ENCODE measurements at regions not wholly inside any gene's neighbourhood (a gene's known extent, or its start where the extent isn't known, plus 50 kb on each side); places are given as distances from the start of the nearest gene placed in this dataset.
A peak's percentile ranks its signal among the peaks of the same experiment; 100 is the strongest.
"Not testable (repeated sequence)": the region's sequence is repeated elsewhere in the genome, so short reads cannot be mapped to it uniquely, and the experiment has no call there.

DNA sequence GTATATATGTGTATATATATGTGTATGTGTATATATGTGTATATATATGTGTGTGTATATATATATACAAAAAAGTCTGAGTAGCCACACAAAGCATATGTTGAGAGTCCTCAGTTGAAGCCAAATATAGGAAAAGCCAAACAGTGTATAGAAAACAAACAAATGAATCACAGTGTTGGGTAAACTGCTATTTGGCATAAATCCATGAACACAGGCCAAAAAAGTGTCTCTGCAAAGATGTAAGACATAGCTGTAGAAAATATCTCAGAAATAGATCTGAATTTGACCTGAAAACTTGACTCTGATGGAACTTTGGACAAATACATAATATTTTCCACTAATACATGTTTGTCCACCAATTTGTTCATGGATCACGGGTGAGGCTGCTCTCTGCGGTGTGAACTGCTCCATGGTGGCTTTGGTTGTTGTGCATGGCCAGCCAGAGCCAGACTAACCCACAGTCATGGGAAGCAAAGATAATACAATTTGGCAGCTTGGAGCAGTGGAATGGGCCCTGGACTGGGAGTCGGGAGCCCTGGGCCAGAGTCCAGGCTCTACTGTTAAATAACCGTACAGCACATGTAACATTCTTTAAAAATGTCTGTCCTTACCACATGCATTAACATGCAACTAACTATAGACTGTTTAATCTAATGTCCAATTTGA lies 76.9 kb upstream of the EED start:
- peak; percentile 51 to 67 for DNase-seq

DNA sequence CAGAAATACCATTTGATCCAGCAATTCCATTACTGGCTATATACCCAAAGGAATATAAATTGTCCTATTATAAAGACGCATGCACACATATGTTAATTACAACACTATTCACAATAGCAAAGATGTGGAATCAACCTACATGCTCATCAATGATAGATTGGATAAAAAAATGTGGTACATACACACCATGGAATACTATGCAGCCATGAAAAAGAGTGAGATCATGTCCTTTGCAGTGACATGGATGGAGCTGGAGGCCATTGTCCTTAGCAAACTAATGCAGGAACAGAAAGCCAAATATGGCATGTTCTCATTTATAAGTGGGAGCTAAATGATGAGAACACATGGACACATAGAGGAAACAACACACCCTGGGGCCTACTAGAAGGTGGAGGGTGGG lies 78.3 kb upstream of the EED start:
- DNase-seq, result not testable (repeated sequence)

GRCh38 chr11:86164106-86164505 lies 80.4 kb upstream of the EED start:
- DNase-seq, result no peak

DNA sequence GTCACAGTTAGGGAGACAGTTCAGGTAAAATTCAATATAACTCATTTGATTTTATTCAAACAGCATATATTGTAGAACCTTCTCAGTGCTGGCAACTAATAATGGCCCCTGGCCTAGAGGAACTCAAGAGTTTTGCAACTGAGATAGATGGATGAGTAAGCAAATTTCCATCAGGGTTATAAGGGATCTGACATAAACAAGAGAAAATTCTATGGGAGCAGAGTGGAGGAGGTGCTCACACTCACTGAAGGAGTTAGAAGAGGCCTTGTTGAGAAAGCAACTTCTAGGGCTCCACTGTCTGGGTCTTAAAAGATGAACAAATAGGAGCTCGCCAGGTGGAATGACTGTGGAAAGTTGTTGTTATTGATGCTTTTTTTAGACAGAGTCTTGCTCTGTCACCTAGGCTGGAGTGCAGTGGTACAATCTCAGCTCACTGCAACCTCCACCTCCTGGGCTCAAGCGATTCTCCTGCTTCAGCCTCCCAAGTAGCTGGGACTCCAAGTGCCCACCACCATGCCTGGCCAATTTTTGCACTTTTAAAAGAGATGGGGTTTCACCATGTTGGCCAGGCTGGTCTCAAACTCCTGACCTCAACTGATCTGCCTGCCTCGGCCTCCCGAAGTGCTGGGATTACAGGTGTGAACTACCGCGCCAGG lies 81.2 kb upstream of the EED start:
- DNase-seq, result not testable (repeated sequence)

DNA sequence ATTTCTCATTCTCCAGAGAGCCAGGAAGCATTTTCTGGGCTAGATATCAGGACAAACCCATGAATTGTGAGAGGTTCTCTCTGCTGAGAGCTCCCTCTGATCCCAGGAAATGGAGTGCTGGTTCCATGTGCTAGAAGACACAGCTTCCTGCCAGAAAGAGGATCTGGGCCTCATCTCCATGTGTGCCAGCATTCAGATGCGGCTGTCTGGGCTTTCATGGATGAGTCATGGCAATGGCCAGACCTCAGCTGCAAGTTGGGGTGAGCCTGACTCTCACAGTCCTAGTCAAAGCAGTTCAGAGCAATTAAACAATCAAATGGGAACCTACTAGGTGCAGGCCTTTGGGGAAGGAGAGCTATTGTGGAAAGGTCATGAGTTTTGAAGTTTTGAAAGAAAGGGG lies 82.3 kb upstream of the EED start:
- no peak for DNase-seq

GRCh38 chr11:86161837-86162236 lies 82.7 kb upstream of the EED start:
- DNase-seq, result no peak

DNA sequence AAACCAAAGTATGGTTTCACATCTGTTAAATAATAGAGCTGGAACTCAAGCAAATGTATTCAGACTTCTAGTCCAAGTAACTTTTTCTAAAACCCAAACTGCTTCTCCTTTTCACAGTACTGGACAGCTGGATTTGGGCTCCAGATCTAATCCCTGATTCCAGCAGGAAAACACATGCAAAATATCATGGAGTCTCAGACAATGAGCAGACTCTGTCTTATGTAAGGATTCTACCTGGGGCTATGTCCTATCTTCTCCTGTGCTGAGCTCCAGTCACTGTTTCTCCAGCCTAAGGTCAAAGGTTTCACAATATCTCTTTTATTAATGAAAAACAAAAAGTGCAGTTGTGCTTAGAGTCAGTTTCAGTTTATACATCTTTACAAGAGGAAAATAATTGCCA lies 83.2 kb upstream of the EED start:
- DNase-seq, result no peak

DNA sequence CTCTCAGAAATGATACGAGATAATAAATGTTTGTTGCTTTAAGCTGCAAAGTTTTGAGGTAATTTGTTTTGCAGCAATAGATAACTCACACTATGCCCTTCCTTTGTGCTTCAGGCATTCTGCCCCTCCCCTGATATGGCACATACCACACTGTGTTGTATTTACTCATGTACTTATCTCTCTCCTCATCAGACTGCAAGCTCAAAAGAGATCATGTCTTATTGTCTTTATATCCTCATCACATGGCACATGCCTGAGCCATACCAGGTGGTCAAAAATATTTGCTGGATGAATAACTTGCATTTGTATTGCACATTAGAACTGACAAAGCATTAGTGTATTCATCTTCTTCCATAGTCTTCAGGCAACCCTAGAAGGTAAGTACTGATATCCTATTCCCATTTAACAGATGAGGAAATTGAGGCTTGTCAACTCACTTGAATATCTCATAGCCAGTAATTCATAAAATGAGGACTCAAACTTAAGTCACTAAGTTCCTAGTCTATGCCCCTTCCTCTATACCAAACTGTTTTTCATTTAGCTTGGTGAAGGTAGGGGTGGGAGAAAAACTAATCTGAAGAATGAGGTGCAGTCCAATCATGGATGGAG lies 83.9 kb upstream of the EED start:
- DNase-seq, result no peak

- DNase-seq, result no peak
These were observed 85.0 kb upstream of the EED start for GRCh38 chr11:86159581-86159891.

GRCh38 chr11:86158704-86159580 lies 85.6 kb upstream of the EED start:
- DNase-seq, result no peak

GRCh38 chr11:86157797-86158378 lies 86.7 kb upstream of the EED start:
- DNase-seq, result no peak

DNA sequence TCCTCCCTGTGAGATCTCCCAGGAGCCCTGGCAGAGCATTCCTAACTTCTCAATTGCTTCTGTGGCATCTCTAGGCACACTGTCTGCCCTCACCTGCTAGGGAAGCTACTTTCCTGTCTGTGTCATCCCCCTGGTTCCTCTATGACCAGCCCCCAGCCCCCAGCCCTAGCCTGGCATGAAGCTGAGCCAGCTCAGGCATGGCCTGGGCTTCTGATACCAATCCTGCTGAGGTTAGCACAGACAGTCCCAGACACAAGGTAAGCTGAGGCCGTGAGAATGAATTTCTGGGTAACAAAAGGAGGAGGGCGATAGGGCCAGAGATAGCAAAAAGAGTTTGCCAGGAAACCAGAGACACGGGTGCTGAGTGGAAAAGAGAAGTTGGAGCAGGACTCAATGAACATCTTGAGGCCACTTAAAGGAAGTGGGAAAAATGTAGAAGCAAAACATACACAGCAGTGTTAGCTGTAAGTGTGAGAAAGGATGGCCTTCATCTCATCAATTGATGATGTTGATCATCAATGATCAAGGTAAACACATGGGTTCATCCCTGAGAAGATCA lies 87.6 kb upstream of the PICALM start:
- DNase-seq, result no peak

DNA sequence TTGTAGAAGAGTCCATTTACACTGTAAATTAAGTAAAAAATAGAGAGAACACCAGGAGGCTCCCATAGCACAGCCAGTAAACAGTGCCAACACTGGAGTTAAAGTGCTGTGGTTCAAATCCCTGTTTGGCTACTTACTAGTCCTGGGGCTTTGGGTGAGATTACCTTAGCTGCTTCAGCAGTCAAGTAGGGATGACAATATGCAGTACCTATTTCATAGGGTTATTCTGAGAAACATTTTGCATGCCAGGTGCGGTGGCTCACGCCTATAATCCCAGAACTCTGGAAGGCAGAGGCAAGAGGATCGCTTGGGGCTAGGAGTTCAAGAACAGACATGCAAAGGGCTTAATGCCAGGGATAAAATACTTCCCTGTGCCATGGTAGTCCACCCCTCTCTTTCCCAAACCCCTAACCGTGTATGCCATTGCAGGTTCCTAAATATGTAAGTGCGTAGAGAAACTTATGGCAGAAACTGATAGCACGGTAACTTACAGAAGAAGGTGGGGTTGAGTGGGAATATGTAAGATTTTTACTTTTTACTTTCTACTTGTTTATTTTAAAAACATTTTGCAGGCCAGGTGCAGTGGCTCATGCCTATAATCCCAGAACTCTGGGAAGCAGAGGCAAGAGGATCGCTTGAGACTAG lies 86.4 kb upstream of the PICALM start:
- no peak for DNase-seq

- no peak for DNase-seq
These were observed 84.6 kb upstream of the PICALM start for GRCh38 chr11:86153439-86153838.

DNA sequence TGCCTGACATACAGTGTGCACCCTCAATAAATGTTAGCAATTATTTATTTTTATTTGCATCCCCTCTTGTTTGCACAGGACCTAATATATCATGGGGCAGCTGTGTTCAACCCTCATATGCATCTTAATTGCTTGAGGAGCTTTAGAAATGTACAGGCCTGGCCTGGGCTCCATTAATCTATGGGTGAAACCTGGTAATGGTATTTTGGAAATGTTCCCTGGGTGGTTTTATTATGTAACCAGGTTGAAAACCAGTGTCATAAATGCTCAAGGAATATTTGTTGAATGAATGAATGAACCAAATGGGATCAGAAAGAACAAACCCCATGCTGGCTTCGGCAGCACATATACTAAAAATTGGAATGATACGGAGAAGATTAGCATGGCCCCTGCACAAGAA lies 84.0 kb upstream of the PICALM start:
- no peak for DNase-seq

DNA sequence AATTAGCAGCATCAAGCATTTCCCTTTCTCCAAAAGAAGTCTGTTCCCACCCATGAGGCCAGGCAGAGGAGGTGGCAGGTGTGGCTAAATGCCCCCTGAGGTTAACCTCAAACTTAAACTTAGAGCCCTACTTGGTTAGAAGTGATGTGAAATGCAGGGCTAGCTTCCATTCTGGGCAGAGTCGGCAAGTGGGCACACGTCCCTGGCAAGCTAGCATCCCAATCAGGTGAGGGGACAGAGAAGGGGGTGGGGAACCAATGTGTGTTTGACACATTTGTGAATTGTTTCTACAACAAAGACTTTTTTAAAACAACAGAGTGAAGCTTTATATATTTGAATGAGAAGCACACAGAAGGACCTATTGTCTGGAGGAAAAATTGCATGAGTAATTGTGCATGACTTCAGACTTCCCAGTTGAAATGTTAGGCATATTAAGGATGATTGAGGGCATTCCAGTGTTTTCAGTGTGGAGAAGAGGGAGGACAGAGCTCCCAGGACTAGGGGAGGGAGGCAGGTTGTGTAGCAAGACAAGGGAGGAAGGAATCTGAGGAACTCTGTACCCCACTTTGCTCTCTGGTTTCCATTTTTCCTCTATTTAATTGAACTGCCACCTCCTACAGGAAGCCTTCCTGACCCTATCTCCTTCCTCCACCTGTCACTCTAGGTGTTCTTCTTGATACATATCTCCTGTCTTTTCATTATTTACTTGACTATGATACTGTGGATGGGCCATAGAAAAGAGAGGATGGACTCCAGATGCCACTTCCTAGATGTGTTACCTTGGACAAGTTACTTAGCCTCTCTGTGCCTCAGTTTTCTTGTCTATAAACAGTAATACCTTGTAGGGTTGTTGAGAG lies 83.3 kb upstream of the PICALM start:
- no peak for DNase-seq

DNA sequence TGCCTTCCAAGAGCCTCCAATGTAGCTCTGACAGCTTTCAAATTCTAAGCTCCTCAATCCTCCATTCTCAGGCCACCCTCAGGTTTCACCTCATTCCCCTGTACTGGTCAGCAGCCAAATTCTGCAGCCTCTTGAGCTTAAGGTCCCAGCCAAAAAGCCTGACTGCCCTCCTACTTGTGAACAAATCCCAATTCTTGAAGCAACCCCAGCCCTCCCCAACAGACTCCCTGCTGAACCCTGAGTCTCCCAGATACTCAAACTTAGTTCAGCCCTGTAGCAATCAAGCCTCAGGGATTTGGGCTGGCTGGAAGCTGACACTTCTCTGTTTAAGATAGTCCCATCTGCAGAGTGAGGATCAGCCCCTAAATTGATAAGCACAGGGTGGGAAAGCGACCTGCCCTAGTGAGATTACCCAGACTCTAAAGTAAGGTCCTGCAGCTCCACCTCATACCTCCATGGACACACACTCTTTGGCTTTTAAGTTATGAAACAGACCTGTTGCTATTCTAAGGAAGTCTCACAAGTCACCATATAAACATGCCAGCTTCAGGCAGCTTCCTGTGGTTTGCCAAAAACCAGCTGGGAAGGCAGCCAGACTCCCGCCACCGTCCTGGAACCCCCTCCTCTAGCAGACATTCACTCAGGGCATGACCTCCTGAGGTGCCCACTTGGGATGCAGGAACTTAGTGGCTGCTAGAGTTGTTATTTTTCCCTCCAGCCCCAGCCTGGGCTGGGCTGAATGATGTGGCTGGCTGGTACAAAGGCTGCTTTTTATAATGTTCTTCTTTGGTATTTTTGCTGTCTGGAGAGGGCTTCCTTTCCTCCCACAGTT lies 82.5 kb upstream of the PICALM start:
- DNase-seq, result peak; percentile 60 to 63

- DNase-seq, result no peak
These were observed 81.9 kb upstream of the PICALM start for GRCh38 chr11:86150847-86151173.

GRCh38 chr11:86149792-86150191 lies 80.9 kb upstream of the PICALM start:
- no peak for DNase-seq

DNA sequence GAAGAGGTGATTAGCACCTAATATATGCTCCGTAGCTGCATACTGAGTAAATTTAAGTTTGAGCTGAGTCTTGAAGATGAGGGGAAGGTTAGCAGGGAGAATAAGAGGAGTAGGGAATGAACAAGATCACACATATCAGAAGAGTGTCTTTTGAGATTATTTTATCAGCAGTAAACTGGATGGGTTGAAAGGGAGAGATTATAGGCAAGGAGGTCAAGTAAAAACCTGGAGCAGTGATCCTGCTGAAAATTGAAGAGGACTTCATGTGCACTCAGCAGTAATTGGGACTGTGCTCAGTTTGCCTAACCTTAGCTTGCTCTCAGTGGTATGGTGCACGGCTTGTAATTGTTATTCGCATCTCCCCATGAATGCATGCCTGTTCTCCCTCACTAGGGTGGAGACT lies 79.5 kb upstream of the PICALM start:
- DNase-seq, result no peak
